Sigmoid colon (tissue), 4 donors: ENCODE measurements at regions not wholly inside any gene's neighbourhood (a gene's known extent, or its start where the extent isn't known, plus 50 kb on each side); places are given as distances from the start of the nearest gene placed in this dataset.

Experiments used
- EP300 ChIP-seq, 4 donors: sonication (generic); formaldehyde crosslinking; IDR thresholded peaks; one replicate each; pipeline ENCODE4 v1.6.1; 2017; ENCODE audit warnings: antibody characterized with exemption in 4 of 4
- POLR2AphosphoS5 ChIP-seq, 4 donors: sonication (generic); formaldehyde crosslinking; IDR thresholded peaks; one replicate each; pipeline ENCODE4 v1.6.1; 2017; ENCODE audit warnings: antibody characterized with exemption in 4 of 4
- TF ChIP-seq, protein P1 (sequence below), 4 experiments: fragments of 450-650 bp in 3 of 4; fragments of 200-600 bp in 1 of 4; IDR thresholded peaks; one replicate each; pipeline ENCODE4 v1.5.1; 2016 to 2019; ENCODE audit warnings: antibody characterized with exemption in 4 of 4, mild to moderate bottlenecking in 3 of 4, moderate library complexity in 2 of 4

DNA sequence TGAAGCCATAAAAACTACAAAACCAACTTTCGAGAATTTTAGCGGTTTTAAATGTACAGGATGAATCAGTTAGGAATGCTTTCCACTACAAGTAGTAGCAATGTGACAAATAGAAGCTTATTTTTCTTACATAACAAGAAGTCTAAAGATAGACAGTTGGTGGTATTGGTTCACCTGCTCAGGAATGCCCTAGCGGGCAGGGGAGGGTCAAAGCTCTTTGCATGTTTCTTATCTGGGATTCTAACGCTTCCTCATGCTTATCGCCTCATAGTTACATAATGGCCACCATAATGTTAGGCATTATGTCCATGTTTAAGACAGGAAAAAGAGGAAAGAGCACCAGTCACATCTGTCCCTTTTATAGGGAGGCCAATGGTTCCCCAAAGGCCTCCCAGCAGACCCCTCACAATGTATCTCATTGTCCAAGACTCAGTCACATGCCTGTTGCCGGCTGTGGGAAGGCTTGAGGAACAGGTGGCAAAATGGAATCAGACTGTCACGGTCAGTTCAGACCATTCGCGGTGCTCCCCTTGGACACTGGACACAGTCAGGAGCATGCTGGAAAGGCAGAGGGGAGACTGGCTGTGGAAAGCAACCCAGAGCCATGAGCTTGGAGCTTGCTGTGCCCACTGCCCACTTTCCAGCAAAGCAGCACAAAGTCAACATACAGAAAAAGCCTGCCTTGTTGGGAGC is 69.4 kb upstream of the ODC1 start:
- TF ChIP-seq, protein P1, sequence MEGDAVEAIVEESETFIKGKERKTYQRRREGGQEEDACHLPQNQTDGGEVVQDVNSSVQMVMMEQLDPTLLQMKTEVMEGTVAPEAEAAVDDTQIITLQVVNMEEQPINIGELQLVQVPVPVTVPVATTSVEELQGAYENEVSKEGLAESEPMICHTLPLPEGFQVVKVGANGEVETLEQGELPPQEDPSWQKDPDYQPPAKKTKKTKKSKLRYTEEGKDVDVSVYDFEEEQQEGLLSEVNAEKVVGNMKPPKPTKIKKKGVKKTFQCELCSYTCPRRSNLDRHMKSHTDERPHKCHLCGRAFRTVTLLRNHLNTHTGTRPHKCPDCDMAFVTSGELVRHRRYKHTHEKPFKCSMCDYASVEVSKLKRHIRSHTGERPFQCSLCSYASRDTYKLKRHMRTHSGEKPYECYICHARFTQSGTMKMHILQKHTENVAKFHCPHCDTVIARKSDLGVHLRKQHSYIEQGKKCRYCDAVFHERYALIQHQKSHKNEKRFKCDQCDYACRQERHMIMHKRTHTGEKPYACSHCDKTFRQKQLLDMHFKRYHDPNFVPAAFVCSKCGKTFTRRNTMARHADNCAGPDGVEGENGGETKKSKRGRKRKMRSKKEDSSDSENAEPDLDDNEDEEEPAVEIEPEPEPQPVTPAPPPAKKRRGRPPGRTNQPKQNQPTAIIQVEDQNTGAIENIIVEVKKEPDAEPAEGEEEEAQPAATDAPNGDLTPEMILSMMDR (IDR thresholded peaks at IDR 0.05) = no peak
- TF ChIP-seq POLR2AphosphoS5 (IDR thresholded peaks at IDR 0.05) = no peak
- TF ChIP-seq EP300 (IDR thresholded peaks at IDR 0.05) = no peak
